Fibroblast of pulmonary artery (primary cell): ENCODE measurements at regions not wholly inside any gene's neighbourhood (a gene's known extent, or its start where the extent isn't known, plus 50 kb on each side); places are given as distances from the start of the nearest gene placed in this dataset.

Experiments used
- DNase-seq: peaks from one replicate; pipeline ENCODE4 v3.0.0-alpha.2; 2010; ENCODE audit warnings: low read depth
- H3K4me3 ChIP-seq: replicated peaks from 2 replicates; pipeline ENCODE4 v1.5.1; 2011; ENCODE audit warnings: low read depth, mild to moderate bottlenecking, control low read depth, low read length, moderate library complexity
- CTCF ChIP-seq: IDR thresholded peaks from 2 replicates; pipeline ENCODE4 v1.5.1; 2011; ENCODE audit warnings: mild to moderate bottlenecking, control low read depth, low read length, inconsistent platforms; ENCODE audit errors: missing control alignments

- no peak for DNase-seq
- no peak for TF ChIP-seq CTCF
- no peak overlapping the region for H3K4me3 ChIP-seq
Observed at GRCh38 chr4:100746141-100746739, 228.4 kb upstream of the EMCN start.

GRCh38 chr4:100742045-100742444 lies 224.2 kb upstream of the EMCN start:
- TF ChIP-seq CTCF = peak; percentile 65
- no peak overlapping the region for H3K4me3 ChIP-seq
- peak; percentile 81 for DNase-seq

GRCh38 chr4:100739426-100739825 lies 221.6 kb upstream of the EMCN start:
- TF ChIP-seq CTCF = no peak
- no peak overlapping the region for H3K4me3 ChIP-seq
- no peak for DNase-seq

GRCh38 chr4:100738196-100739165 lies 220.7 kb upstream of the EMCN start:
- no peak overlapping the region for H3K4me3 ChIP-seq
- peak; percentile 93 for DNase-seq
- no peak for TF ChIP-seq CTCF

- no peak overlapping the region for H3K4me3 ChIP-seq
- no peak for TF ChIP-seq CTCF
- DNase-seq = peak; percentile 97
Observed at GRCh38 chr4:100736641-100737451, 219.0 kb upstream of the EMCN start.

GRCh38 chr4:100728861-100729260 lies 211.0 kb upstream of the EMCN start:
- no peak for TF ChIP-seq CTCF
- DNase-seq = peak; percentile 6
- no peak overlapping the region for H3K4me3 ChIP-seq
